Right lobe of liver (tissue), 6 donors: ENCODE measurements at regions not wholly inside any gene's neighbourhood (a gene's known extent, or its start where the extent isn't known, plus 50 kb on each side); places are given as distances from the start of the nearest gene placed in this dataset.

Experiments
- ATAC-seq, 4 donors: fragments of 200-7000 bp; cut with Tn5 transposase; one replicate each; pipeline ENCODE4 v1.9.1; 2020; ENCODE audit warnings: mild to moderate bottlenecking in 4 of 4, moderate library complexity in 4 of 4
- DNase-seq, 3 donors: peaks; one replicate each; pipeline ENCODE4 v3.0.0-alpha.2; 2020
- H3K27ac ChIP-seq, 3 donors: fragments of 200-600 bp; one replicate each; pipeline ENCODE4 v1.8.0; 2022
- H3K27me3 ChIP-seq, 2 donors: fragments of 200-600 bp; one replicate each; pipeline ENCODE4 v1.8.0; 2022
- H3K36me3 ChIP-seq, 4 donors: fragments of 200-600 bp; sonication (generic) in 1 of 4; one replicate each; pipeline versions ENCODE4 v1.5.1 to v1.8.0; 2017 to 2022; ENCODE audit warnings: control low read depth in 1 of 4
- H3K4me1 ChIP-seq, 4 donors: fragments of 200-600 bp; sonication (generic) in 1 of 4; one replicate each; pipeline versions ENCODE4 v1.5.1 to v1.8.0; 2017 to 2022; ENCODE audit warnings: control low read depth in 1 of 4
- H3K4me3 ChIP-seq, 3 donors: fragments of 200-600 bp; one replicate each; pipeline ENCODE4 v1.8.0; 2022
- H3K9me3 ChIP-seq, 4 donors: fragments of 200-600 bp; sonication (generic) in 1 of 4; one replicate each; pipeline versions ENCODE4 v1.5.1 to v1.8.0; 2017 to 2022; ENCODE audit warnings: control low read depth in 1 of 4
- POLR2A ChIP-seq: fragments of 450-650 bp; IDR thresholded peaks from one replicate; pipeline ENCODE4 v1.6.1; 2017; ENCODE audit warnings: antibody characterized with exemption, mild to moderate bottlenecking
- WGBS: methylation state at CpG from one replicate; pipeline ENCODE4 v1.1.6; 2018; ENCODE audit warnings: low coverage, low lambda C conversion rate; ENCODE audit not compliant: insufficient coverage; ENCODE audit errors: missing lambda C conversion rate; 5-methylcytosine and 5-hydroxymethylcytosine counted together
- intact Hi-C, 2 donors: fragments of 100-400 bp; cut with DNase I; formaldehyde crosslinking; loops; one replicate each; pipeline versions ENCODE4 v1.11.2 to v1.14.1; 2022
- TF ChIP-seq, protein P1 (sequence below), 4 donors: fragments of 200-600 bp in 3 of 4; fragments of 450-650 bp in 1 of 4; IDR thresholded peaks; one replicate each; pipeline versions ENCODE4 v1.5.1 to v1.8.0; 2016 to 2022; ENCODE audit warnings: antibody characterized with exemption in 4 of 4, mild to moderate bottlenecking in 2 of 4
- donor health status: DM: no; HTN: yes; CAD: no.
- donor health status: DM: no; HTN: no; CAD: no.
- donor health status: DM: no; HTN: no; CAD: no.
- donor health status: DM: no; HTN: yes; CAD: no.
- donor health status: DM: no; HTN: yes; CAD: no.

DNA sequence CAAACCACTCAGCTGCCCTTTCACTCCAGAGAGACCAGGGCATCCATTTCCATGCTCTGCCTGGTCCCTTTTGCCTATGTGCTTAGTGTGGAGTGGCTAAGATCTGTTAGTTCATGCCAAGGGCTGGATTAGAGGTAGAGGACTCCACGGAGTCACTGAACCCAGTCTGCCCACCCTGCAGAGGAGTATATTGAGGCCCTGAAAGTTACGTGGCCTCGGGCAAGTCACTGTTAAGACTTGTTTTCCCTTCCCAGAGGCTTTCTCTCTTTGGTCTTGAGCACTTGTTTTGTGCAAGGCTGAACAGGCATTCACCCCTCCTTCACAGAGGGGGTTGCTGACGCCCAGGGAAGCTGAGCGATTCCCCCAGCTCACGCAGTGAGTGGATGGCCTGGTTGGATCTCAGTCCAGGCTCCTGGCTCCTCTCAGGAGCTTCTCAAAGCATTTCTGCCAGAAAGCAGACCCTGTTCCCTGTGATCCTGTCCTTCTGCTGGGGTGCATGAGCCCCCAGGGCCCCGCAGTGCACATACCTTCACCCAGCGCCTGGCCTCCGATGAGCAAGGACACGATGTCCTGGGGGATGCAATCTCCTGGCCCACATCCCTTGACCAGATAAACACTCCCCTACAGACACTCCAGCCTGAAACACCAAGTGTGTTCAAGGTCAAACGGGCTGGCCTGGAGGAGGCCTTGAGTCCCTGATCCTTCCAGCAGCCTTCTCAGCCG is 153.4 kb upstream of the GSE1 start:
- Histone ChIP-seq H3K27ac (no peak overlapping the region), H3K4me1 (peaks cover 0 to 10% (median 2%) of the 10 kb centered on the region in 4 donors), H3K4me3 (no peak overlapping the region), H3K36me3 (no peaks in the 10 kb centered on the region), H3K27me3 (no peaks in the 10 kb centered on the region), H3K9me3 (no peaks in the 10 kb centered on the region)
- ATAC-seq (peak in 2 of 4 donors; percentile 3 to 4), DNase-seq (no peak)
- TF ChIP-seq, protein P1, sequence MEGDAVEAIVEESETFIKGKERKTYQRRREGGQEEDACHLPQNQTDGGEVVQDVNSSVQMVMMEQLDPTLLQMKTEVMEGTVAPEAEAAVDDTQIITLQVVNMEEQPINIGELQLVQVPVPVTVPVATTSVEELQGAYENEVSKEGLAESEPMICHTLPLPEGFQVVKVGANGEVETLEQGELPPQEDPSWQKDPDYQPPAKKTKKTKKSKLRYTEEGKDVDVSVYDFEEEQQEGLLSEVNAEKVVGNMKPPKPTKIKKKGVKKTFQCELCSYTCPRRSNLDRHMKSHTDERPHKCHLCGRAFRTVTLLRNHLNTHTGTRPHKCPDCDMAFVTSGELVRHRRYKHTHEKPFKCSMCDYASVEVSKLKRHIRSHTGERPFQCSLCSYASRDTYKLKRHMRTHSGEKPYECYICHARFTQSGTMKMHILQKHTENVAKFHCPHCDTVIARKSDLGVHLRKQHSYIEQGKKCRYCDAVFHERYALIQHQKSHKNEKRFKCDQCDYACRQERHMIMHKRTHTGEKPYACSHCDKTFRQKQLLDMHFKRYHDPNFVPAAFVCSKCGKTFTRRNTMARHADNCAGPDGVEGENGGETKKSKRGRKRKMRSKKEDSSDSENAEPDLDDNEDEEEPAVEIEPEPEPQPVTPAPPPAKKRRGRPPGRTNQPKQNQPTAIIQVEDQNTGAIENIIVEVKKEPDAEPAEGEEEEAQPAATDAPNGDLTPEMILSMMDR (IDR thresholded peaks at IDR 0.05) = no peak
- no peak for TF ChIP-seq POLR2A
- intact Hi-C loops = no loop called here
- WGBS = 45% methylated on average over 2 of the region's 12 CpGs

GRCh38 chr16:85460252-85461021 is 152.7 kb upstream of the GSE1 start:
- TF ChIP-seq, protein P1 (IDR thresholded peaks at IDR 0.05) = no peak
- TF ChIP-seq POLR2A = no peak
- no peak for ATAC-seq
- Histone ChIP-seq H3K4me3 (no peak overlapping the region), H3K27ac (no peak overlapping the region), H3K9me3 (no peaks in the 10 kb centered on the region), H3K36me3 (no peaks in the 10 kb centered on the region), H3K27me3 (no peaks in the 10 kb centered on the region), H3K4me1 (peaks cover 0 to 11% (median 3%) of the 10 kb centered on the region in 4 donors)
- no peak for DNase-seq
- intact Hi-C loops = no loop called here
- 56% methylated on average over 10 of the region's 24 CpGs for WGBS

- intact Hi-C loops = no loop called here
- Histone ChIP-seq H3K27me3 (no peaks in the 10 kb centered on the region), H3K4me3 (no peak overlapping the region), H3K4me1 (peaks cover 0 to 18% (median 7%) of the 10 kb centered on the region in 4 donors), H3K36me3 (no peaks in the 10 kb centered on the region), H3K27ac (no peak overlapping the region), H3K9me3 (no peaks in the 10 kb centered on the region)
- TF ChIP-seq, protein P1 (IDR thresholded peaks at IDR 0.05) = no peak
- no peak for TF ChIP-seq POLR2A
- ATAC-seq = peak; percentile 18 to 70 (median 56)
- DNase-seq = no peak
- 58% methylated on average over 3 of the region's 14 CpGs for WGBS
Observed at GRCh38 chr16:85461022-85461813, 151.9 kb upstream of the GSE1 start.

- Histone ChIP-seq H3K9me3 (no peaks in the 10 kb centered on the region), H3K4me1 (peaks cover 0 to 21% (median 8%) of the 10 kb centered on the region in 4 donors), H3K36me3 (no peaks in the 10 kb centered on the region), H3K27me3 (no peaks in the 10 kb centered on the region), H3K4me3 (no peak overlapping the region), H3K27ac (no peak overlapping the region)
- DNase-seq = no peak
- no peak for ATAC-seq
- TF ChIP-seq POLR2A = no peak
- TF ChIP-seq, protein P1 (IDR thresholded peaks at IDR 0.05) = no peak
- WGBS = 21% methylated on average over 12 of the region's 35 CpGs
- intact Hi-C loops = no loop called here
Observed at GRCh38 chr16:85461814-85462713, 151.1 kb upstream of the GSE1 start.
